A549 (cell line): ENCODE measurements at regions not wholly inside any gene's neighbourhood (a gene's known extent, or its start where the extent isn't known, plus 50 kb on each side); places are given as distances from the start of the nearest gene placed in this dataset.

ENCODE experiments used
- ATAC-seq, 2 experiments: fragments of 200-7000 bp in 1 of 2; fragments of >200 bp in 1 of 2; cut with Nextera tagmentation in 1 of 2; cut with Tn5 transposase in 1 of 2; 3 replicates each; pipeline versions ENCODE4 v1.8.0 to v1.9.1; 2018 to 2020; ENCODE audit warnings: mild to moderate bottlenecking in 1 of 2, moderate library complexity in 1 of 2
- CTCF ChIA-PET: fragments of 300-600 bp; sonication (Branson Sonifier 250); formaldehyde crosslinking; extraction: SDS; loops from one replicate; lab custom pipeline; 2021; ENCODE audit warnings: antibody characterized with exemption, inconsistent platforms; lab: Yijun Ruan, JAX
- POLR2A ChIA-PET: fragments of 350-600 bp; formaldehyde crosslinking; extraction: SDS; loops from one replicate; lab custom pipeline; 2021; ENCODE audit warnings: antibody characterized with exemption, inconsistent platforms; lab: Yijun Ruan, JAX
- DNase-seq, 2 experiments: peaks; one replicate each; pipeline versions ENCODE4 v3.0.0 to v3.0.0-alpha.2; 2011 to 2016; ENCODE audit warnings: low read depth in 1 of 2, low spot score in 1 of 2
- FAIRE-seq: peaks from 2 replicates; lab custom pipeline; 2011; peaks lifted over from hg19 to GRCh38; lab: Jason Lieb, UNC
- H3K27ac ChIP-seq, 2 experiments: fragments of >200 bp; sonication (Bioruptor Twin); formaldehyde crosslinking; 3 replicates each; pipeline ENCODE4 v1.5.1; 2016 to 2017
- H3K4me1 ChIP-seq: fragments of >200 bp; sonication (Bioruptor Twin); formaldehyde crosslinking; 3 replicates; pipeline ENCODE4 v1.6.1; 2016
- H3K4me2 ChIP-seq: fragments of >200 bp; sonication (Bioruptor Twin); formaldehyde crosslinking; 3 replicates; pipeline ENCODE4 v1.6.1; 2016
- H3K4me3 ChIP-seq: fragments of >200 bp; sonication (Bioruptor Twin); formaldehyde crosslinking; 3 replicates; pipeline ENCODE4 v1.5.1; 2016
- H3K9me3 ChIP-seq: fragments of >200 bp; sonication (Bioruptor Twin); formaldehyde crosslinking; 3 replicates; pipeline ENCODE4 v1.6.1; 2016
- BCL3 ChIP-seq: fragments of >200 bp; sonication (Bioruptor Twin); formaldehyde crosslinking; IDR thresholded peaks from 3 replicates; pipeline ENCODE4 v1.6.1; 2016
- CBX2 ChIP-seq: fragments of 200-600 bp; sonication (generic); IDR thresholded peaks from 2 replicates; pipeline ENCODE4 v1.6.1; 2016; ENCODE audit warnings: low read depth, mild to moderate bottlenecking, borderline replicate concordance
- CEBPB ChIP-seq, 2 experiments: fragments of >200 bp in 1 of 2; sonication (Bioruptor Twin) in 1 of 2; formaldehyde crosslinking in 1 of 2; IDR thresholded peaks; 2 replicates each; pipeline ENCODE4 v1.6.1; 2012 to 2016
- CTCF ChIP-seq: fragments of >200 bp; sonication (Bioruptor Twin); formaldehyde crosslinking; IDR thresholded peaks from 3 replicates; pipeline ENCODE4 v1.5.1; 2016
- ESRRA ChIP-seq: fragments of 150-350 bp; IDR thresholded peaks from 2 replicates; pipeline ENCODE4 v1.6.1; 2014; ENCODE audit warnings: mild to moderate bottlenecking, low read length, borderline replicate concordance
- FOSB ChIP-seq: fragments of 250-450 bp; sonication (Bioruptor Pico); IDR thresholded peaks from 2 replicates; pipeline ENCODE4 v1.5.0; 2020; ENCODE audit warnings: mild to moderate bottlenecking, moderate library complexity
- FOSL2 ChIP-seq, 2 experiments: fragments of 450-650 bp in 1 of 2; fragments of >200 bp in 1 of 2; sonication (Bioruptor Twin) in 1 of 2; formaldehyde crosslinking; IDR thresholded peaks; 2 replicates each; pipeline versions ENCODE4 v1.5.0 to v1.6.1; 2016 to 2020; ENCODE audit warnings: mild to moderate bottlenecking in 1 of 2, moderate library complexity in 1 of 2
- GATA3 ChIP-seq: IDR thresholded peaks from 2 replicates; pipeline ENCODE4 v1.6.1; 2012; ENCODE audit warnings: borderline replicate concordance
- HOXB5 ChIP-seq: fragments of 250-450 bp; sonication (Bioruptor Pico); IDR thresholded peaks from 2 replicates; pipeline ENCODE4 v1.5.0; 2020; ENCODE audit warnings: mild to moderate bottlenecking, moderate library complexity
- JUN ChIP-seq, 2 experiments: fragments of >200 bp; sonication (Bioruptor Twin); formaldehyde crosslinking; IDR thresholded peaks; 2 replicates in 1 of 2; 3 replicates in 1 of 2; pipeline ENCODE4 v1.6.1; 2016 to 2017
- JUNB ChIP-seq: fragments of >200 bp; sonication (Bioruptor Twin); formaldehyde crosslinking; IDR thresholded peaks from 2 replicates; pipeline ENCODE4 v1.6.1; 2016
- KDM1A ChIP-seq: fragments of 200-600 bp; sonication (generic); IDR thresholded peaks from 2 replicates; pipeline ENCODE4 v1.6.1; 2016; ENCODE audit warnings: low read depth, mild to moderate bottlenecking
- KDM5A ChIP-seq: fragments of 200-600 bp; sonication (generic); IDR thresholded peaks from 2 replicates; pipeline ENCODE4 v1.6.1; 2016; ENCODE audit warnings: antibody characterized with exemption, mild to moderate bottlenecking
- MAFK ChIP-seq: fragments of 450-650 bp; IDR thresholded peaks from 2 replicates; pipeline ENCODE4 v1.6.1; 2014; ENCODE audit not compliant: partially characterized antibody
- MAX ChIP-seq: IDR thresholded peaks from 2 replicates; pipeline ENCODE4 v1.6.1; 2012
- MAZ ChIP-seq: fragments of 150-350 bp; IDR thresholded peaks from 2 replicates; pipeline ENCODE4 v1.6.1; 2014; ENCODE audit warnings: antibody characterized with exemption, low read depth, low read length, borderline replicate concordance
- MYC ChIP-seq: IDR thresholded peaks from 2 replicates; pipeline ENCODE4 v1.6.1; 2012; ENCODE audit warnings: mild to moderate bottlenecking, inconsistent platforms, low read length, improper control_type of control experiment, borderline replicate concordance
- NFE2L2 ChIP-seq: fragments of 150-350 bp; conservative IDR thresholded peaks from 2 replicates; pipeline ENCODE4 v1.6.1; 2014; ENCODE audit warnings: low read length
- PBX3 ChIP-seq: IDR thresholded peaks from 2 replicates; pipeline ENCODE4 v1.6.1; 2012
- PHF8 ChIP-seq: fragments of 200-600 bp; sonication (generic); IDR thresholded peaks from 2 replicates; pipeline ENCODE4 v1.6.1; 2016; ENCODE audit warnings: low read depth, mild to moderate bottlenecking, antibody characterized with exemption, moderate library complexity, borderline replicate concordance
- POLR2A ChIP-seq: IDR thresholded peaks from 2 replicates; pipeline ENCODE4 v1.6.1; 2012; ENCODE audit warnings: mild to moderate bottlenecking, low read length
- RAD21 ChIP-seq, 2 experiments: fragments of >200 bp in 1 of 2; sonication (Bioruptor Twin) in 1 of 2; formaldehyde crosslinking in 1 of 2; IDR thresholded peaks in 1 of 2; conservative IDR thresholded peaks in 1 of 2; 2 replicates in 1 of 2; 3 replicates in 1 of 2; pipeline ENCODE4 v1.6.1; 2012 to 2018; ENCODE audit warnings: inconsistent platforms in 1 of 2
- RCOR1 ChIP-seq: fragments of 150-350 bp; IDR thresholded peaks from 2 replicates; pipeline ENCODE4 v1.6.1; 2014; ENCODE audit warnings: antibody characterized with exemption, low read length, low read depth
- RNF2 ChIP-seq: fragments of 200-600 bp; sonication (generic); IDR thresholded peaks from 2 replicates; pipeline ENCODE4 v1.6.1; 2016; ENCODE audit warnings: low read depth, mild to moderate bottlenecking, antibody characterized with exemption, moderate library complexity, borderline replicate concordance
- SMC3 ChIP-seq: fragments of >200 bp; sonication (Bioruptor Twin); formaldehyde crosslinking; IDR thresholded peaks from 3 replicates; pipeline ENCODE4 v1.6.1; 2018; ENCODE audit warnings: inconsistent platforms
- TFCP2L1 ChIP-seq: fragments of 250-450 bp; sonication (Bioruptor Pico); IDR thresholded peaks from 2 replicates; pipeline ENCODE4 v1.5.0; 2021; ENCODE audit warnings: mild to moderate bottlenecking
- ZC3H11A ChIP-seq: fragments of 450-650 bp; IDR thresholded peaks from 2 replicates; pipeline ENCODE4 v1.6.1; 2014; ENCODE audit warnings: antibody characterized with exemption, mild to moderate bottlenecking
- ZFP36 ChIP-seq: fragments of 450-650 bp; IDR thresholded peaks from 2 replicates; pipeline ENCODE4 v1.6.1; 2014; ENCODE audit warnings: borderline replicate concordance; ENCODE audit not compliant: partially characterized antibody
- ZNF302 ChIP-seq: fragments of 250-450 bp; sonication (Bioruptor Pico); IDR thresholded peaks from 2 replicates; pipeline ENCODE4 v1.9.0; 2021; ENCODE audit warnings: inconsistent platforms, mild to moderate bottlenecking, moderate library complexity
- WGBS: methylation state at CpG from one replicate; pipeline ENCODE4 v1.1.6; 2017; ENCODE audit errors: missing lambda C conversion rate; 5-methylcytosine and 5-hydroxymethylcytosine counted together

GRCh38 chr3:159783780-159784742 is 204.6 kb upstream of the IL12A start:
- H3K4me2 ChIP-seq = peak overlapping the region; percentile 80; the same call in 2 of the 3 replicates
- 84% methylated on average over 13 of the region's 13 CpGs for WGBS
- POLR2A ChIA-PET = no interaction called here
- H3K4me3 ChIP-seq = no peak overlapping the region
- FAIRE-seq (no peak), DNase-seq (no peak), ATAC-seq (no peak)
- H3K9me3 ChIP-seq = no peaks in the 10 kb centered on the region
- CTCF ChIA-PET = interaction anchor here (0.8 to 7.5 kb wide), 8 partner anchors 13 to 169 kb away, joined by 3 to 79 read pairs (median 7); no protein-coding TSS in a partner anchor
- H3K27ac ChIP-seq = peak overlapping the region in 1 of 2 experiments; percentile 36; a peak in 3 of 6 replicates
- no peak for TF ChIP-seq ZNF302 (CRISPR knock-in tag)
- peaks cover 81% of the 10 kb centered on the region for H3K4me1 ChIP-seq

- WGBS = 7% methylated on average over 1 of the region's 1 CpG
- no peaks in the 10 kb centered on the region for H3K9me3 ChIP-seq
- peak in 1 of 2 experiments; percentile 37; a peak in 3 of 6 replicates for ATAC-seq
- FAIRE-seq = peak; percentile 32
- ChIA-PET CTCF (interaction anchor here (1.0 to 7.5 kb wide), 4 partner anchors 18 to 170 kb away, joined by 3 to 79 read pairs (median 15); no protein-coding TSS in a partner anchor), POLR2A (interaction anchor here (0.7 to 1.2 kb wide), 2 partner anchors 21 to 738 kb away, joined by 4 to 5 read pairs; no protein-coding TSS in a partner anchor)
- H3K4me2 ChIP-seq = peak overlapping the region; percentile 80
- peaks cover 87% of the 10 kb centered on the region for H3K4me1 ChIP-seq
- H3K4me3 ChIP-seq = no peak overlapping the region
- H3K27ac ChIP-seq = peak overlapping the region in 1 of 2 experiments; percentile 50; a peak in 3 of 6 replicates
- DNase-seq = peak in 1 of 2 experiments; percentile 76
- no peak for TF ChIP-seq CBX2
- TF ChIP-seq PBX3 = 0 out of 2 replicates have a peak, but pooled peaks have one; percentile 61
- TF ChIP-seq KDM5A = no peak
- TF ChIP-seq MYC = no peak
- no peak for TF ChIP-seq FOSL2 (IDR thresholded peaks at IDR 0.05)
- TF ChIP-seq FOSL2 (CRISPR knock-in tag; IDR thresholded peaks at IDR 0.05) = peak; percentile 42; the same call in 1 of the 2 replicates
- no peak for TF ChIP-seq KDM1A
- no peak for TF ChIP-seq SMC3
- TF ChIP-seq ESRRA = no peak
- peak in 1 of 2 experiments; percentile 59; a peak in 2 of 4 replicates for TF ChIP-seq CEBPB (IDR thresholded peaks at IDR 0.05)
- no peak for TF ChIP-seq HOXB5
- TF ChIP-seq RNF2 = no peak
- TF ChIP-seq RAD21 (conservative IDR thresholded peaks at IDR 0.05 in 1 of 2, IDR thresholded peaks at IDR 0.05 in 1 of 2) = 0 out of 5 replicates have a peak, but pooled peaks of 1 of the 2 experiments have one; percentile 4
- peak; percentile 4 for TF ChIP-seq ZFP36
- no peak for TF ChIP-seq FOSB (CRISPR knock-in tag)
- TF ChIP-seq ZC3H11A = no peak
- 0 out of 5 replicates have a peak, but pooled peaks of 1 of the 2 experiments have one; percentile 33 for TF ChIP-seq JUN (IDR thresholded peaks at IDR 0.05)
- no peak for TF ChIP-seq POLR2A
- TF ChIP-seq MAZ = no peak
- TF ChIP-seq BCL3 = peak; percentile 25; the same call in 1 of the 3 replicates
- no peak for TF ChIP-seq TFCP2L1
- TF ChIP-seq MAFK = no peak
- TF ChIP-seq RCOR1 = no peak
- peak; percentile 26; the same call in 1 of the 2 replicates for TF ChIP-seq MAX
- 0 out of 2 replicates have a peak, but pooled peaks have one; percentile 24 for TF ChIP-seq JUNB
- TF ChIP-seq PHF8 = no peak
- peak; percentile 93 for TF ChIP-seq GATA3
- TF ChIP-seq CTCF = no peak
- no peak for TF ChIP-seq NFE2L2
These were observed 203.3 kb upstream of the IL12A start for GRCh38 chr3:159785273-159785708.
